ENCODE measurements at regions not wholly inside any gene's neighbourhood (a gene's known extent, or its start where the extent isn't known, plus 50 kb on each side); places are given as distances from the start of the nearest gene placed in this dataset.

- no peak overlapping the region for H3K4me3 ChIP-seq
- no peaks in the 10 kb centered on the region for H3K36me3 ChIP-seq
- no peaks in the 10 kb centered on the region for H3K27me3 ChIP-seq
- WGBS: 75% methylated on average over 2 of the region's 2 CpGs
- intact Hi-C loops (cut with DNase I): no loop called here
- H3K9me3 ChIP-seq: no peaks in the 10 kb centered on the region
- TF ChIP-seq POLR2AphosphoS5 (IDR thresholded peaks at IDR 0.05) (no peak), EP300 (IDR thresholded peaks at IDR 0.05) (no peak), POLR2A (IDR thresholded peaks at IDR 0.05; ENCODE audit: low read depth) (no peak), CTCF (IDR thresholded peaks at IDR 0.05) (no peak)
- H3K27ac ChIP-seq (replicated peaks in 1 of 4): no peak overlapping the region
- no peaks in the 10 kb centered on the region for H3K4me1 ChIP-seq
- no peak for DNase-seq (ENCODE audit: extremely low spot score)
Observed at GRCh38 chr4:34469516-34469915, 1774.8 kb downstream of the ARAP2 start.

GRCh38 chr4:34485252-34485651, 1759.1 kb downstream of the ARAP2 start:
- H3K4me3 ChIP-seq: no peak overlapping the region
- no peaks in the 10 kb centered on the region for H3K27me3 ChIP-seq
- H3K9me3 ChIP-seq: no peaks in the 10 kb centered on the region
- intact Hi-C loops (cut with DNase I): no loop called here
- H3K4me1 ChIP-seq: no peaks in the 10 kb centered on the region
- TF ChIP-seq EP300 (IDR thresholded peaks at IDR 0.05): no peak
- no peak for TF ChIP-seq CTCF (IDR thresholded peaks at IDR 0.05)
- TF ChIP-seq POLR2AphosphoS5 (IDR thresholded peaks at IDR 0.05): no peak
- TF ChIP-seq POLR2A (IDR thresholded peaks at IDR 0.05; ENCODE audit: low read depth): no peak
- no peaks in the 10 kb centered on the region for H3K36me3 ChIP-seq
- no peak for DNase-seq (ENCODE audit: extremely low spot score)
- H3K27ac ChIP-seq (replicated peaks in 1 of 4): no peak overlapping the region

- no peaks in the 10 kb centered on the region for H3K9me3 ChIP-seq
- DNase-seq (ENCODE audit: extremely low spot score): no peak
- TF ChIP-seq POLR2A (IDR thresholded peaks at IDR 0.05; ENCODE audit: low read depth) (no peak), POLR2AphosphoS5 (IDR thresholded peaks at IDR 0.05) (no peak), EP300 (IDR thresholded peaks at IDR 0.05) (no peak), CTCF (IDR thresholded peaks at IDR 0.05) (no peak)
- H3K4me3 ChIP-seq: no peak overlapping the region
- no peaks in the 10 kb centered on the region for H3K27me3 ChIP-seq
- intact Hi-C loops (cut with DNase I): no loop called here
- H3K4me1 ChIP-seq: no peaks in the 10 kb centered on the region
- no peaks in the 10 kb centered on the region for H3K36me3 ChIP-seq
- H3K27ac ChIP-seq (replicated peaks in 1 of 4): no peak overlapping the region
- WGBS: 62% methylated on average over 5 of the region's 5 CpGs
Observed at GRCh38 chr4:34486461-34487363, 1757.6 kb downstream of the ARAP2 start.

GRCh38 chr4:34492414-34492813, 1751.9 kb downstream of the ARAP2 start:
- Histone ChIP-seq H3K4me3 (no peak overlapping the region), H3K4me1 (no peaks in the 10 kb centered on the region), H3K36me3 (no peaks in the 10 kb centered on the region), H3K27me3 (no peaks in the 10 kb centered on the region), H3K9me3 (no peaks in the 10 kb centered on the region), H3K27ac (replicated peaks in 1 of 4) (no peak overlapping the region)
- TF ChIP-seq EP300 (IDR thresholded peaks at IDR 0.05) (no peak), POLR2AphosphoS5 (IDR thresholded peaks at IDR 0.05) (no peak), POLR2A (IDR thresholded peaks at IDR 0.05; ENCODE audit: low read depth) (no peak), CTCF (IDR thresholded peaks at IDR 0.05) (no peak)
- intact Hi-C loops (cut with DNase I): no loop called here
- no peak for DNase-seq (ENCODE audit: extremely low spot score)
- 76% methylated on average over 1 of the region's 1 CpG for WGBS
